ENCODE measurements at regions not wholly inside any gene's neighbourhood (a gene's known extent, or its start where the extent isn't known, plus 50 kb on each side); places are given as distances from the start of the nearest gene placed in this dataset.

DNA sequence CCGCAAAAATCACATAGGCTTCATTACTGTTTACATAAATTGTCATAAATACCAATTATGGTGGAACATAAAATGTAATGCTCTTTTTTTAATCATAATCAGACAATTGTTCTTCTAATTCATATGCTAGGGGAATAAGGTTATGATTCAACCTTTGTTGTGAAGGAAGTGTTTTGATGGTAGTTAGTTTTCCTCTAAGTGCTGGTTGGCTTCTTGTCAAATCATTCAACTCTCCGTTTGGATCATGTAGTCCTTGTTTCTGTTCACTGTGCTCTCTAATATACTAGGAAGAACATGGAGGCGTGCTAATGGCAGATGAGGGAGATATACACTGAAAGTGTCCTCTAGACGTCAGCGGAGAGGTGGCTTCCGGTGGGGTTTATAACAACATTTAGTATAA, 1938.0 kb upstream of the PIK3C3 start:
- DNase-seq, result no peak
- Histone ChIP-seq H3K36me3 (replicated peaks; ENCODE audit: control insufficient read depth, insufficient read depth, low read length) (no peaks in the 10 kb centered on the region), H3K4me3 (ENCODE audit: insufficient read depth, low read depth, low read length) (no peak overlapping the region), H3K27me3 (ENCODE audit: control insufficient read depth, insufficient read depth, low read length) (no peaks in the 10 kb centered on the region)

DNA sequence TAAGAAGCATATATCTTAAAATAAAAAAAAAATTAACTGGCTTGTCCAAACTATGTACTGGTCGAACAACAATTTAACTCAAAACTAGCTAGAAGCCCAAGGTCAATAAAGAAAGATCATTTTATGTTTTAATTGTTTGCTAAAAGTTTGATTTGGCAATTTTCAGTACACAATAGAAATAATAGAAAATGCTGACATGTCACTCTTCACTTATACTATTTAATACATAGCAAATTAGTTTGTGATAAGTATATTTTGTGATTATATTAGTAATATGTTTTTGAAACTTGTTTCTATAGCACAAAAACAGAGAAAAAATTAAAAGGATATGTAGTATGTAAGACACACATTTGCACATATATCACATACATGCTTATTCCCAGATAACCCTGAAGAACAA, 1938.6 kb upstream of the PIK3C3 start:
- Histone ChIP-seq H3K4me3 (ENCODE audit: insufficient read depth, low read depth, low read length) (no peak overlapping the region), H3K27me3 (ENCODE audit: control insufficient read depth, insufficient read depth, low read length) (no peaks in the 10 kb centered on the region), H3K36me3 (replicated peaks; ENCODE audit: control insufficient read depth, insufficient read depth, low read length) (no peaks in the 10 kb centered on the region)
- DNase-seq, result no peak

- no peak overlapping the region for H3K4me3 ChIP-seq (ENCODE audit: insufficient read depth, low read depth, low read length)
- no peak for DNase-seq
- no peaks in the 10 kb centered on the region for H3K36me3 ChIP-seq (replicated peaks; ENCODE audit: control insufficient read depth, insufficient read depth, low read length)
Observed at GRCh38 chr18:40013001-40013609, 1941.9 kb upstream of the PIK3C3 start.

DNA sequence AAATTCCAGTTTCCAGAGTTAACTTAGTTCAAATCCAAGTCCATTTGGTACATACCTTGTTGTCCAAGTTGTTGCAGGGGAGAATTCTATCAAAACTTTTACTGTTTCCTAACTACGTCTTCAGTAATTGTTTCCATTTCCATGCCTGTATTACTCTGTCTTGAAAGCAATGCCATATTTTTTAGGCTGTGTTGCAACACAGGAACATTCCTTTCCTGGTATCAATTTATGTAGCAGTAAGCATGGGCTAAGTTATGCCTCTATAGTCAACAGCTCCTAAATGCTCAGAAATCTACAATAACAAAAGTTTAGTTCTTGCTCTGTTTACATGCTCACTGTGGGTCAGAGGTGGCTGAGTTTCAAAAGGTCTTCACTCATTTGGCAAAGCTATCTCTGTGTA, 1943.8 kb upstream of the PIK3C3 start:
- Histone ChIP-seq H3K27me3 (ENCODE audit: control insufficient read depth, insufficient read depth, low read length) (no peaks in the 10 kb centered on the region), H3K4me3 (ENCODE audit: insufficient read depth, low read depth, low read length) (no peak overlapping the region), H3K36me3 (replicated peaks; ENCODE audit: control insufficient read depth, insufficient read depth, low read length) (no peaks in the 10 kb centered on the region)
- DNase-seq, result no peak

More at GRCh38 chr18:40013001-40013609, 1941.9 kb upstream of the PIK3C3 start:
- no peaks in the 10 kb centered on the region for H3K27me3 ChIP-seq (ENCODE audit: control insufficient read depth, insufficient read depth, low read length)

GRCh38 chr18:40006634-40007033, 1948.4 kb upstream of the PIK3C3 start:
- no peak overlapping the region for H3K4me3 ChIP-seq (ENCODE audit: insufficient read depth, low read depth, low read length)
- DNase-seq, result peak; percentile 16
- no peaks in the 10 kb centered on the region for H3K36me3 ChIP-seq (replicated peaks; ENCODE audit: control insufficient read depth, insufficient read depth, low read length)
- H3K27me3 ChIP-seq (ENCODE audit: control insufficient read depth, insufficient read depth, low read length), result no peaks in the 10 kb centered on the region

GRCh38 chr18:40004246-40004645, 1950.8 kb upstream of the PIK3C3 start:
- H3K36me3 ChIP-seq (replicated peaks; ENCODE audit: control insufficient read depth, insufficient read depth, low read length), result no peaks in the 10 kb centered on the region
- no peaks in the 10 kb centered on the region for H3K27me3 ChIP-seq (ENCODE audit: control insufficient read depth, insufficient read depth, low read length)
- H3K4me3 ChIP-seq (ENCODE audit: insufficient read depth, low read depth, low read length), result no peak overlapping the region
- no peak for DNase-seq

GRCh38 chr18:39998317-39998716, 1956.7 kb upstream of the PIK3C3 start:
- no peak for DNase-seq

DNA sequence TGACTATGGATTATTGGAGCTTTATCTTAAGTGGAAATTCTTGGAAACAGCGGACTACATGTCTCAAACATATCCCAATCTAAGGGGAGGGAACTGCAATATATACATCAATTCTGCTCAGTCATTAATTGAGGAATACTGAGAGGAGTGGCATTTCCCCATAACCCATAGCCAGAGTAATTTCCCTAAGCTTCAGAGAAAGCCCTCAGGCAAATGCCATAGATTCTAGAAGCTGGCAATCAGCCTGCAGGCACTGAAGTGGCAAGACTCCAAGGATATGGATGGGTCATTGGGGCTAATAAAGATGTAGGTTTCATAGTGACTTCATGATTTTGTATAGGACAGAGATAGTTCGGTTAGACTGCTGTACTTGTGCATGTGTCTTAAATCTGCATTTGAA, 1960.5 kb upstream of the PIK3C3 start:
- DNase-seq, result no peak
- H3K4me3 ChIP-seq (ENCODE audit: insufficient read depth, low read depth, low read length), result no peak overlapping the region
- no peaks in the 10 kb centered on the region for H3K27me3 ChIP-seq (ENCODE audit: control insufficient read depth, insufficient read depth, low read length)
- H3K36me3 ChIP-seq (replicated peaks; ENCODE audit: control insufficient read depth, insufficient read depth, low read length), result no peaks in the 10 kb centered on the region

More at GRCh38 chr18:39998317-39998716, 1956.7 kb upstream of the PIK3C3 start:
- Histone ChIP-seq H3K36me3 (replicated peaks; ENCODE audit: control insufficient read depth, insufficient read depth, low read length) (no peaks in the 10 kb centered on the region), H3K4me3 (ENCODE audit: insufficient read depth, low read depth, low read length) (no peak overlapping the region), H3K27me3 (ENCODE audit: control insufficient read depth, insufficient read depth, low read length) (no peaks in the 10 kb centered on the region)

- H3K4me3 ChIP-seq (ENCODE audit: insufficient read depth, low read depth, low read length), result no peak overlapping the region
- no peaks in the 10 kb centered on the region for H3K36me3 ChIP-seq (replicated peaks; ENCODE audit: control insufficient read depth, insufficient read depth, low read length)
- H3K27me3 ChIP-seq (ENCODE audit: control insufficient read depth, insufficient read depth, low read length), result no peaks in the 10 kb centered on the region
- no peak for DNase-seq
Observed at GRCh38 chr18:39991696-39992265, 1963.3 kb upstream of the PIK3C3 start.

GRCh38 chr18:39990540-39990939, 1964.5 kb upstream of the PIK3C3 start:
- H3K36me3 ChIP-seq (replicated peaks; ENCODE audit: control insufficient read depth, insufficient read depth, low read length), result no peaks in the 10 kb centered on the region
- no peak overlapping the region for H3K4me3 ChIP-seq (ENCODE audit: insufficient read depth, low read depth, low read length)
- no peak for DNase-seq
- H3K27me3 ChIP-seq (ENCODE audit: control insufficient read depth, insufficient read depth, low read length), result no peaks in the 10 kb centered on the region

DNA sequence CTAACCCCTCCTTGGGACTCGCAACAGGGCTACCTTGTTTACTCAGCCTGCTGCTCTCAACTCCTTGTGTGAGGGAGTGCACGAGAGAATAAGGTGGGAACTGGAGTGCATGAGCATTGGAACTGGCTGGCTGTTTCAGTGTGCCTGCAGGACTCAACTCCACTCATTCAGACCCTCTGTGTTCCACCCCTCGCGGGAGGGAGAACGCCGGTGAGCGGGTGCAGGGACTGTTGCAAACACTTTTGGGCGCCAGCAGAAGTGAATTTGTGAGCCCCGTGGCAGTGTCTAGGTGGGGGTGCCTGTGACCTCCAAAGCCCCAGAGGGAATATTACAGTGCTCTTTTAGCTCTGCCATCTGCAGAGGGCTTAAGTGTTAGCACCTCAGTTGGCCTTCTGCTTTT, 1978.3 kb upstream of the PIK3C3 start:
- H3K4me3 ChIP-seq (ENCODE audit: insufficient read depth, low read depth, low read length), result no peak overlapping the region
- no peaks in the 10 kb centered on the region for H3K27me3 ChIP-seq (ENCODE audit: control insufficient read depth, insufficient read depth, low read length)
- DNase-seq, result no peak
- H3K36me3 ChIP-seq (replicated peaks; ENCODE audit: control insufficient read depth, insufficient read depth, low read length), result no peaks in the 10 kb centered on the region

GRCh38 chr18:39972521-39972920, 1982.5 kb upstream of the PIK3C3 start:
- Histone ChIP-seq H3K36me3 (replicated peaks; ENCODE audit: control insufficient read depth, insufficient read depth, low read length) (no peaks in the 10 kb centered on the region), H3K4me3 (ENCODE audit: insufficient read depth, low read depth, low read length) (no peak overlapping the region), H3K27me3 (ENCODE audit: control insufficient read depth, insufficient read depth, low read length) (no peaks in the 10 kb centered on the region)
- DNase-seq, result no peak

DNA sequence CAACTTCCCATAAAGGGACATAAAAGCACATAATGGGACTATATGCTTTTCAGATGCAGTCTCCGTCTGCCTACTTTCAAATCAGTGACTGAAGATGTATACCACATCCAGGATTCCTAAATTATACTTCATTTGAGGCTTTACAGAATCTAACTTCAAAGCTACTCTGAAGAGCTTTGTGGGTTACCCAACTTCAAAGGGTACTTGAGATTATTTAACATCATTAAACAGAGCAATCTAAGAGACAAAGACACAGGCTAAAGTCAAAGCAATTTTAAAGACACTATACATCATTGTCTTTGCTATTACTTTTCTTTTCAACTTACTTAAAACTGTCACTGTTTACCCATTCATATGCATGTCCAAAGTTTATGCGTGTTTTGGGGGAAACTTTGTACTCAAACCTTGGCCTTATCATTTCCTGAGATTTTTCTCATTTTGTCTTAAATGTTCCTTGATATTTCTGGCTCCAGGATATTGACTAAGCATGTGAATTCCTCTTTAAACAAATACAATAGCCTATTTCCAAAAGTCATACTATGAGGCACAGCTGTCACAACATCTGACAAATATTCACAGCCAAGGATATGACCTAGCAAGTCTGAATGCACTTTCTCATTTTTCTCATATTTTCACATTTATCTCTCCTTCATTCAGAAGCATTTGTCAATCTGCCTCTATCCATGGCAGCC, 1985.1 kb upstream of the PIK3C3 start:
- H3K36me3 ChIP-seq (replicated peaks; ENCODE audit: control insufficient read depth, insufficient read depth, low read length), result no peaks in the 10 kb centered on the region
- DNase-seq, result no peak
- H3K4me3 ChIP-seq (ENCODE audit: insufficient read depth, low read depth, low read length), result no peak overlapping the region
- H3K27me3 ChIP-seq (ENCODE audit: control insufficient read depth, insufficient read depth, low read length), result no peaks in the 10 kb centered on the region

GRCh38 chr18:39966275-39966674, 1988.8 kb upstream of the PIK3C3 start:
- H3K4me3 ChIP-seq (ENCODE audit: insufficient read depth, low read depth, low read length), result no peak overlapping the region
- DNase-seq, result peak; percentile 6

DNA sequence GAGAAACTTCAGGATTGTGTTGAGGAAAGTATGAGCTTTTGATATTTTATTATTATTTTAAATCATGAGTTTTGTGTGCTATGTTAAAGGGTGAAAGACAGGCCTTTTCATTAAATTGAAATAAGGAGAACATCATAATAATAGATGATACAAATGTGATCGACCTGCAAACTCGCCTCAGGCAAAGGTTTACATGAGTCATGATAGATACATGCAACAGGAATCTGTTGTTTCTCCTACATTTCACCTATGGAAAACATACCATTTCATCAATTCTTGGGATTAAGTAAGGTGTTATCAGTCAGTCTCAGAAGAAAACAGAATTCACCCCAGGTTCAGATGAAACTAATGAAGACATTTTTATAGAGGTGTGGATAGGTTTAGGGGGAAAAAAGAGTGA, 1992.5 kb upstream of the PIK3C3 start:
- H3K27me3 ChIP-seq (ENCODE audit: control insufficient read depth, insufficient read depth, low read length), result no peaks in the 10 kb centered on the region
- H3K4me3 ChIP-seq (ENCODE audit: insufficient read depth, low read depth, low read length), result no peak overlapping the region
- H3K36me3 ChIP-seq (replicated peaks; ENCODE audit: control insufficient read depth, insufficient read depth, low read length), result no peaks in the 10 kb centered on the region
- no peak for DNase-seq

More at GRCh38 chr18:39966275-39966674, 1988.8 kb upstream of the PIK3C3 start:
- Histone ChIP-seq H3K27me3 (ENCODE audit: control insufficient read depth, insufficient read depth, low read length) (no peaks in the 10 kb centered on the region), H3K36me3 (replicated peaks; ENCODE audit: control insufficient read depth, insufficient read depth, low read length) (no peaks in the 10 kb centered on the region)
